Breast epithelium (tissue), 4 donors: ENCODE measurements at regions not wholly inside any gene's neighbourhood (a gene's known extent, or its start where the extent isn't known, plus 50 kb on each side); places are given as distances from the start of the nearest gene placed in this dataset.

Experiments used
- DNase-seq, 2 donors: peaks; one replicate each; pipeline ENCODE4 v3.0.0-alpha.2; 2019; ENCODE audit warnings: low spot score in 2 of 2
- H3K27ac ChIP-seq, 2 donors: fragments of 200-600 bp; sonication (generic) in 1 of 2; one replicate each; pipeline ENCODE4 v1.5.1; 2016 to 2019; ENCODE audit warnings: mild to moderate bottlenecking in 1 of 2
- H3K27me3 ChIP-seq, 2 donors: fragments of 200-600 bp; sonication (generic) in 1 of 2; one replicate each; pipeline versions ENCODE4 v1.5.1 to v1.6.0; 2017 to 2019; ENCODE audit warnings: control low read depth in 1 of 2, mild to moderate bottlenecking in 1 of 2
- H3K36me3 ChIP-seq: fragments of 200-600 bp; one replicate; pipeline ENCODE4 v1.5.1; 2019
- H3K4me1 ChIP-seq, 2 donors: fragments of 200-600 bp; sonication (generic); one replicate each; pipeline ENCODE4 v1.5.1; 2016 to 2019; ENCODE audit warnings: control low read depth in 1 of 2
- H3K4me3 ChIP-seq, 3 donors: fragments of 200-600 bp; sonication (generic); 1 replicate in 2 of 3; 2 replicates in 1 of 3; pipeline ENCODE4 v1.5.1; 2016 to 2019; ENCODE audit warnings: mild to moderate bottlenecking in 3 of 3, moderate library complexity in 2 of 3
- H3K9me3 ChIP-seq, 2 donors: fragments of 200-600 bp; sonication (generic) in 1 of 2; one replicate each; pipeline ENCODE4 v1.5.1; 2016 to 2019; ENCODE audit warnings: control low read depth in 1 of 2
- CTCF ChIP-seq, 3 donors: fragments of 450-650 bp; IDR thresholded peaks; one replicate each; pipeline ENCODE4 v1.5.1; 2016 to 2017; ENCODE audit warnings: antibody characterized with exemption in 3 of 3, mild to moderate bottlenecking in 3 of 3, moderate library complexity in 3 of 3
- POLR2A ChIP-seq: fragments of 450-650 bp; IDR thresholded peaks from one replicate; pipeline ENCODE4 v1.6.1; 2016; ENCODE audit warnings: antibody characterized with exemption, mild to moderate bottlenecking, moderate library complexity
- POLR2AphosphoS5 ChIP-seq, 3 donors: sonication (generic); formaldehyde crosslinking; IDR thresholded peaks; one replicate each; pipeline ENCODE4 v1.6.1; 2017; ENCODE audit warnings: antibody characterized with exemption in 3 of 3
- intact Hi-C: fragments of 100-400 bp; cut with DNase I; formaldehyde crosslinking; loops from one replicate; pipeline ENCODE4 v1.15.1; 2023; ENCODE audit warnings: low total_unique reads

- intact Hi-C loops, result no loop called here
- Histone ChIP-seq H3K27ac (no peak overlapping the region), H3K4me3 (no peak overlapping the region), H3K9me3 (no peaks in the 10 kb centered on the region), H3K27me3 (no peaks in the 10 kb centered on the region), H3K4me1 (no peaks in the 10 kb centered on the region), H3K36me3 (no peaks in the 10 kb centered on the region)
- DNase-seq, result no peak
- TF ChIP-seq POLR2A, result no peak
- no peak for TF ChIP-seq POLR2AphosphoS5 (IDR thresholded peaks at IDR 0.05)
- TF ChIP-seq CTCF (IDR thresholded peaks at IDR 0.05), result no peak
Measured at GRCh38 chr13:81714513-81714912, 1373.6 kb upstream of the SPRY2 start.

- no peak overlapping the region for H3K4me3 ChIP-seq
- no peaks in the 10 kb centered on the region for H3K36me3 ChIP-seq
- no peak overlapping the region for H3K27ac ChIP-seq
- TF ChIP-seq POLR2AphosphoS5 (IDR thresholded peaks at IDR 0.05), result no peak
- TF ChIP-seq POLR2A, result no peak
- TF ChIP-seq CTCF (IDR thresholded peaks at IDR 0.05), result no peak
- H3K4me1 ChIP-seq, result no peaks in the 10 kb centered on the region
- H3K9me3 ChIP-seq, result no peaks in the 10 kb centered on the region
- no peak for DNase-seq
- intact Hi-C loops, result no loop called here
- H3K27me3 ChIP-seq, result no peaks in the 10 kb centered on the region
Measured at GRCh38 chr13:81713201-81713600, 1372.3 kb upstream of the SPRY2 start.

GRCh38 chr13:81697826-81698225, 1356.9 kb upstream of the SPRY2 start:
- no peak overlapping the region for H3K4me3 ChIP-seq
- no peak overlapping the region for H3K27ac ChIP-seq
- no peaks in the 10 kb centered on the region for H3K36me3 ChIP-seq
- TF ChIP-seq POLR2AphosphoS5 (IDR thresholded peaks at IDR 0.05) (no peak), POLR2A (no peak), CTCF (IDR thresholded peaks at IDR 0.05) (no peak)
- H3K4me1 ChIP-seq, result no peaks in the 10 kb centered on the region
- peaks cover 5 to 10% of the 10 kb centered on the region in 2 donors for H3K9me3 ChIP-seq
- DNase-seq, result no peak
- no peaks in the 10 kb centered on the region for H3K27me3 ChIP-seq
- intact Hi-C loops, result no loop called here

- Histone ChIP-seq H3K27ac (no peak overlapping the region), H3K4me1 (no peaks in the 10 kb centered on the region), H3K9me3 (no peaks in the 10 kb centered on the region), H3K27me3 (no peaks in the 10 kb centered on the region), H3K36me3 (no peaks in the 10 kb centered on the region), H3K4me3 (no peak overlapping the region)
- no peak for DNase-seq
- intact Hi-C loops, result no loop called here
- no peak for TF ChIP-seq POLR2A
- no peak for TF ChIP-seq POLR2AphosphoS5 (IDR thresholded peaks at IDR 0.05)
- no peak for TF ChIP-seq CTCF (IDR thresholded peaks at IDR 0.05)
Measured at GRCh38 chr13:81686877-81687276, 1346.0 kb upstream of the SPRY2 start.

- Histone ChIP-seq H3K4me3 (no peak overlapping the region), H3K36me3 (no peaks in the 10 kb centered on the region), H3K9me3 (peaks cover 0 to 2% of the 10 kb centered on the region in 2 donors), H3K4me1 (no peaks in the 10 kb centered on the region), H3K27ac (no peak overlapping the region), H3K27me3 (no peaks in the 10 kb centered on the region)
- intact Hi-C loops, result no loop called here
- no peak for DNase-seq
- TF ChIP-seq POLR2A, result no peak
- TF ChIP-seq POLR2AphosphoS5 (IDR thresholded peaks at IDR 0.05), result no peak
- TF ChIP-seq CTCF (IDR thresholded peaks at IDR 0.05), result no peak
Measured at GRCh38 chr13:81683521-81683920, 1342.6 kb upstream of the SPRY2 start.
